Kidney epithelial cell (primary cell): ENCODE measurements at regions not wholly inside any gene's neighbourhood (a gene's known extent, or its start where the extent isn't known, plus 50 kb on each side); places are given as distances from the start of the nearest gene placed in this dataset.

Experiments
- DNase-seq: peaks from one replicate; pipeline ENCODE4 v3.0.0-alpha.2; 2010; ENCODE audit warnings: low read depth
- H3K27me3 ChIP-seq: 2 replicates; pipeline ENCODE4 v1.6.0; 2011; ENCODE audit warnings: low read length; ENCODE audit not compliant: control insufficient read depth, insufficient read depth
- H3K36me3 ChIP-seq: 2 replicates; pipeline ENCODE4 v1.5.1; 2011; ENCODE audit warnings: low read length; ENCODE audit not compliant: control insufficient read depth, insufficient read depth
- H3K4me3 ChIP-seq: 2 replicates; pipeline ENCODE4 v1.5.1; 2011; ENCODE audit warnings: low read depth, mild to moderate bottlenecking, control low read depth, low read length
- TF ChIP-seq, protein P1 (sequence below): IDR thresholded peaks from 2 replicates; pipeline ENCODE4 v1.5.1; 2011; ENCODE audit warnings: mild to moderate bottlenecking, moderate library complexity, low read length, control low read depth, inconsistent platforms; ENCODE audit not compliant: insufficient read depth, poor library complexity, severe bottlenecking

DNA sequence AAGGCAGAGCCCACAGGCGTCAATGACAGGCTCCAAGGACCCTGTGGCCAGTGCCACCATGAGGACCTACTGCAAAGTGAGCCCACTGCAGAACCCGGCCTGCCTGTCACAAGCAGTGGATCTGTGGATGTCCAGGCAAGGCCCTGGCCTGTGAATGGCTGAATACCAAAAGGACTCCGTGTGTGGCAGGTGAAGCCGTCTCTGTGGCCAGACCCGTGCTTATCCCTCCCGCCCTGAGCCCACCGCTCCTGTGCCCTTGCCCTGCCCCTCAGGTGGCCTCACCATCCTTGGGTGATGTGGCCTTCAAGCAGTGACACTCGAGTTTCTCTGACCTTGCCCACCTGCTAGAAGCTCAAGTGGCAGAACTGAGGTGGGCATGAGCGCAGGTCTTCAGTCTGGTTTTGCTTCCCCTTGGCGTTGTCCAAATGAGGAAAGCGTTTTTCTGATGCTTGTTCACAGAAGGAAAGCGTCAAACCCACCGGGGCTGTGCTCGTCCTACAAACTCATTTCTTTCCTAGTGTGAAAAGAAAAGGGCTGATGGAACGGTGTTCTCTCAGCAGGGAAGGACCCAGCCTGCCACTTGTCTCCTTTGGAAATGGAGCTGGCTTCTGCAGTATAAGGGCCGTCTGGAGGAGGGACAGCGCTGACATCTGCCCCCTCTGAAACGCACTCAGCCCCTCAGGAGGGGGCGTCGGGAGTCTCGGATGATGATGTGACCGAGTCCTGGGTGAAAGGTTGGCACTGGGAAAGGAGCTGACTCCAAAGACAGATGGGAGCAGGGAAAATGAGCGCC is 377.7 kb upstream of the IRX4 start:
- DNase-seq: no peak
- Histone ChIP-seq H3K4me3 (no peak overlapping the region), H3K27me3 (no peaks in the 10 kb centered on the region), H3K36me3 (no peaks in the 10 kb centered on the region)
- TF ChIP-seq, protein P1, sequence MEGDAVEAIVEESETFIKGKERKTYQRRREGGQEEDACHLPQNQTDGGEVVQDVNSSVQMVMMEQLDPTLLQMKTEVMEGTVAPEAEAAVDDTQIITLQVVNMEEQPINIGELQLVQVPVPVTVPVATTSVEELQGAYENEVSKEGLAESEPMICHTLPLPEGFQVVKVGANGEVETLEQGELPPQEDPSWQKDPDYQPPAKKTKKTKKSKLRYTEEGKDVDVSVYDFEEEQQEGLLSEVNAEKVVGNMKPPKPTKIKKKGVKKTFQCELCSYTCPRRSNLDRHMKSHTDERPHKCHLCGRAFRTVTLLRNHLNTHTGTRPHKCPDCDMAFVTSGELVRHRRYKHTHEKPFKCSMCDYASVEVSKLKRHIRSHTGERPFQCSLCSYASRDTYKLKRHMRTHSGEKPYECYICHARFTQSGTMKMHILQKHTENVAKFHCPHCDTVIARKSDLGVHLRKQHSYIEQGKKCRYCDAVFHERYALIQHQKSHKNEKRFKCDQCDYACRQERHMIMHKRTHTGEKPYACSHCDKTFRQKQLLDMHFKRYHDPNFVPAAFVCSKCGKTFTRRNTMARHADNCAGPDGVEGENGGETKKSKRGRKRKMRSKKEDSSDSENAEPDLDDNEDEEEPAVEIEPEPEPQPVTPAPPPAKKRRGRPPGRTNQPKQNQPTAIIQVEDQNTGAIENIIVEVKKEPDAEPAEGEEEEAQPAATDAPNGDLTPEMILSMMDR: no peak

DNA sequence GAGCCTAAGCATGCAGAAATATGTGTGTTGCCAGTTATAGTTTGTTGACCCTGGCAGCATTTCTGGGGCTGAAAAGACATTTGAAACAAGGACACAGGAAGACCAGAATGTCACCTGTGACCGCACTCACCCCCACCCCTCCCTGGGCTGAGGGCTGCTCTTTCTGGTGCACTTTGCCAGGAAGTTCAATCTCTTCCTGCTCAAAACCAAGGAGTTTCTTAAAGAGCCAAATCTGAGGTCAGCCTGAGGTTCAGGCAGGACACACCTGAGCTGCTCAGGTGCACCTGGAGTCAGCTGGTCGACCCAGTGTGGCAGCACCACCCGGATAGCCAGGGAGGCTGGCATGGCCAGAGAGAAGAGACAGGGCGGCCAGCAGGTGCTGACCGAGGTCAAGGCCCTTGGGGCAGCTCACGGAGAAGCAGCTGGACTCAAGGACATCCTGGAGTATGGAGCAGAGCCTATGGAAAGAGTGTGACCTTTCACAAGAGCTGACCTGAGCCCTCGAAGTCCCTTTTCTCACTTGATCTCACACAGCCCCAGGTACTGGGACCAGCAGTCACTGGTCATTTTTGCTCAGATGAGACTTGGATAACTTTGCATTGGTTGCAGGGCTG is 376.9 kb upstream of the IRX4 start:
- no peak for DNase-seq
- H3K4me3 ChIP-seq: no peak overlapping the region
- no peaks in the 10 kb centered on the region for H3K36me3 ChIP-seq
- H3K27me3 ChIP-seq: no peaks in the 10 kb centered on the region
- TF ChIP-seq, protein P1: no peak

DNA sequence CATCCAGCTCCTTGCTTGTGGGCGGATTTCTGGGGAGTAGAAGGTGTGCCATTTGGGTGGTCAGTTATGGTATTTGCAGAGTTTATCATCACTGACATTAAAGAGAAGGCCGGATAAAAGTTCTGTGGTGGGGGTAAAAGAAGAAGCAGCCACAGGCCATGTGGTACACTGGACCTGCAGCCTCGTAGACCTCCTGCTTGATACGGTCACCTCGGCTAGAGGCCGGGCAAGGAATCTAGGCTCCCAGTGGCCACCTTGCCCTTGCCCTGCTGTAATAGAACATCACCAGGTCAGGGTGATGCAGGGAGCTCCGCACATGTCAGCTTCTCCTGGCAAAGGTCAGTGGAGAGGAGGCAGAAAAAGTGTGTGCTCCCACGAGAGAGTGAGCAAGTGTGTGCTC is 376.1 kb upstream of the IRX4 start:
- H3K27me3 ChIP-seq: no peaks in the 10 kb centered on the region
- DNase-seq: no peak
- TF ChIP-seq, protein P1: no peak
- H3K4me3 ChIP-seq: no peak overlapping the region
- no peaks in the 10 kb centered on the region for H3K36me3 ChIP-seq

DNA sequence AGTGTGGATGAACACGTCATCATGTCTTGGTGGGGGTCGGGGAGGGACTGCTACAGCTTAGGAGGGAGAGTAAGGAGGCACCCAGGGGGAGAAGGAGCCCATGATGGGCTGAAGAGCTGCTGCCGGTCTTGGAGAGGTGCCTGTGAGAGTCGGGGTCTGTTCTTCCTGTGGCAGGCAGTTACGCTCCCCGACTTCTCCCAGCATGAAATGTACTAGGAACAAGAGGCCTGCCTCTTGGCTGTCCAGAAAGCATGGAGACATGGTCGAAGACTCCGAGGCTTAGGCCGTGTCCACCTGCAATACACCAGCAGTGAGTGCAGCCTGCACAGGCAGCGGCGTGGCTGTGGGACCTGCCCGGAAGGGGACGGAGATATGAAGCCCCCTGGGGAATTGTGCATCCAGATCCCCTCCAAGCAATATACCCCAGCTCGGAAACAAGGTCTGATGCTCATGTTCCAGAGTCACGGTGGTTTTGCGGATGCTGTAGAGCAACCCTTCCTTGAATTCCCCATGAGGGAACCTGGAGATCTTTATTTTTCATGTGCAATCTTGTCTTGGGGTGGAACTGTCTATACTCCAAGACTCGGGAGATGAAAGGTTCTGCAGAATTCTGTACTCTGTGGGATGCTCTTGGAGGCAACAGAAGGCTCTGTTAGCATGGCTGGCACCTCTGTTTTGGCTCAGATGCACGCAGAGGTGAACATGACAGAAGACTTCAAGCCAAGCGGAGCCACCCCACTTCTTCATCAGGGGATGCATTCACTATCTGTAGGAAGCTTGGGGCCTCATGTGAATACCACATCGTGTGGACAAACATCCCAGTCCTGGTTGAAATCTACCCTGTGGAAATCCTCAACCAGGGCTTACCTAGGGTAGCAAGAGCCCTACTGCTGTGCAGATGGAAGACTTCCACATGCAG is 374.9 kb upstream of the IRX4 start:
- no peak for DNase-seq
- H3K36me3 ChIP-seq: no peaks in the 10 kb centered on the region
- TF ChIP-seq, protein P1: no peak
- no peaks in the 10 kb centered on the region for H3K27me3 ChIP-seq
- no peak overlapping the region for H3K4me3 ChIP-seq

DNA sequence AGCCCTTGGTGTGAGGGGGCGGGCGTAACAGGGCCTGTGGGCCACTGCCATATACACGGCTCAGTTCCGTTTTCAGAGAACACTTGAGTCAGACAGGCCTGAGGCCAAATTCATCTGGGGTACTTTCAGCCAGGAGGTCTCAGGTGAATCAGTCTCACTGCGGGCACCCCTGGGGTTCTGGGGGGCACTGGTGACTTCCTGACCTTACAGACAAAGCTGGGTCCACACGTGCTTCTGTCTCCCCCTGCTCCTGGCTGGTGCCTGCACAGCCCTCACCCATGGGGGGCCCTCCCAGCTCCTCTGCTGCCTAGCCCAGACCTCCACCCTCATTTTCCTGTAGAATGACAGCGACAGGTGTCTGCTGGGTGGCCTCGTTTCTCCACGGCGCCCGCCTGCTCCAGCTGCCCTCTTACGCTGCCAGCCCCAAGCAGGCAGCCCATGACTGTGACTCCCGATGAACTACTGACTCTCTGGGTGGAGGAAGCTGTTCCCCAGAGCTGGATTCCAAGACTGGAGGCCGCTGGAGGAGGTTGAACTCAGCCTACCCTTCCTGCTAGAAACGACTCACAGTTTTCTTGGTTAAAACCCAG is 374.1 kb upstream of the IRX4 start:
- no peak for DNase-seq
- Histone ChIP-seq H3K4me3 (no peak overlapping the region), H3K36me3 (no peaks in the 10 kb centered on the region), H3K27me3 (no peaks in the 10 kb centered on the region)
- TF ChIP-seq, protein P1: no peak
